Tibial nerve (tissue), 4 donors: ENCODE measurements at regions not wholly inside any gene's neighbourhood (a gene's known extent, or its start where the extent isn't known, plus 50 kb on each side); places are given as distances from the start of the nearest gene placed in this dataset.

Experiments used
- EP300 ChIP-seq, 2 donors: sonication (generic); formaldehyde crosslinking; IDR thresholded peaks; one replicate each; pipeline ENCODE4 v1.6.1; 2017; ENCODE audit warnings: antibody characterized with exemption in 2 of 2, mild to moderate bottlenecking in 1 of 2
- TF ChIP-seq, protein P1 (sequence below), 5 experiments: fragments of 200-600 bp in 3 of 5; fragments of 450-650 bp in 2 of 5; sonication (generic) in 3 of 5; IDR thresholded peaks; one replicate each; pipeline ENCODE4 v1.5.1; 2016 to 2019; ENCODE audit warnings: antibody characterized with exemption in 5 of 5, mild to moderate bottlenecking in 3 of 5, moderate library complexity in 2 of 5

DNA sequence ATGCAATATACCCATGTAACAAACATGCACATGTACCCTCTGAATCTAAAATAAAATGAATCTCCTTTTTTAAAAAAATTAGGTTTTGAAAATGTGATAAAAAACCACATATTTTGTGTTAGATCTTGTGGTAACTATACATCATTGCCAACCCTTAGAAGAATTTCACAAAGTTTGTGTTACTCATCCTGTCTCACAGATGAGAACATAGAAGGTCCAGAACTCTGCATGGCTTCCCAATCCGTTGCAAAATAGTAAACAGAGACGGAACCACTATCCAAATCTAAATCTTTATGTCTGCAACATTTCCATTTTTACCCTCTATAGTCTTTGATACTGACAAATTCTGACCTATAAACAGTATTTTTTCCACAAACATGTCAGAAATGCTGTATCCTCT, 759.9 kb downstream of the KCNJ2 start:
- no peak for TF ChIP-seq EP300 (IDR thresholded peaks at IDR 0.05)
- TF ChIP-seq, protein P1, sequence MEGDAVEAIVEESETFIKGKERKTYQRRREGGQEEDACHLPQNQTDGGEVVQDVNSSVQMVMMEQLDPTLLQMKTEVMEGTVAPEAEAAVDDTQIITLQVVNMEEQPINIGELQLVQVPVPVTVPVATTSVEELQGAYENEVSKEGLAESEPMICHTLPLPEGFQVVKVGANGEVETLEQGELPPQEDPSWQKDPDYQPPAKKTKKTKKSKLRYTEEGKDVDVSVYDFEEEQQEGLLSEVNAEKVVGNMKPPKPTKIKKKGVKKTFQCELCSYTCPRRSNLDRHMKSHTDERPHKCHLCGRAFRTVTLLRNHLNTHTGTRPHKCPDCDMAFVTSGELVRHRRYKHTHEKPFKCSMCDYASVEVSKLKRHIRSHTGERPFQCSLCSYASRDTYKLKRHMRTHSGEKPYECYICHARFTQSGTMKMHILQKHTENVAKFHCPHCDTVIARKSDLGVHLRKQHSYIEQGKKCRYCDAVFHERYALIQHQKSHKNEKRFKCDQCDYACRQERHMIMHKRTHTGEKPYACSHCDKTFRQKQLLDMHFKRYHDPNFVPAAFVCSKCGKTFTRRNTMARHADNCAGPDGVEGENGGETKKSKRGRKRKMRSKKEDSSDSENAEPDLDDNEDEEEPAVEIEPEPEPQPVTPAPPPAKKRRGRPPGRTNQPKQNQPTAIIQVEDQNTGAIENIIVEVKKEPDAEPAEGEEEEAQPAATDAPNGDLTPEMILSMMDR (IDR thresholded peaks at IDR 0.05), result no peak
